HCT116 (cell line): ENCODE measurements at regions not wholly inside any gene's neighbourhood (a gene's known extent, or its start where the extent isn't known, plus 50 kb on each side); places are given as distances from the start of the nearest gene placed in this dataset.

ENCODE experiments used
- CTCF ChIP-seq, 3 experiments: fragments of 200-600 bp in 1 of 3; sonication (generic) in 1 of 3; IDR thresholded peaks in 2 of 3; conservative IDR thresholded peaks in 1 of 3; 2 replicates each; pipeline ENCODE4 v1.5.1; 2012 to 2017; ENCODE audit warnings: low read depth in 2 of 3, low read length in 2 of 3, antibody characterized with exemption in 1 of 3, borderline replicate concordance in 1 of 3, control low read depth in 1 of 3, mild to moderate bottlenecking in 1 of 3, mixed read lengths in 1 of 3, mixed run types in 1 of 3, moderate library complexity in 1 of 3; ENCODE audit not compliant: insufficient read depth in 1 of 3
- EGR1 ChIP-seq: IDR thresholded peaks from 2 replicates; pipeline ENCODE4 v1.6.1; 2012; ENCODE audit warnings: low read depth
- EZH2 ChIP-seq: fragments of 200-600 bp; sonication (generic); IDR thresholded peaks from 2 replicates; pipeline ENCODE4 v1.6.1; 2017; ENCODE audit warnings: antibody characterized with exemption, mixed run types
- EZH2phosphoT487 ChIP-seq: fragments of 200-600 bp; IDR thresholded peaks from 2 replicates; pipeline ENCODE4 v1.6.1; 2018; ENCODE audit warnings: antibody characterized with exemption, borderline replicate concordance
- FOSL1 ChIP-seq: IDR thresholded peaks from 2 replicates; pipeline ENCODE4 v1.6.1; 2012; ENCODE audit warnings: low read depth
- POLR2A ChIP-seq: IDR thresholded peaks from 2 replicates; pipeline ENCODE4 v1.7.0; 2011; ENCODE audit warnings: borderline replicate concordance; ENCODE audit not compliant: insufficient read depth, insufficient read length; ENCODE audit errors: extremely low read depth
- REST ChIP-seq: IDR thresholded peaks from 2 replicates; pipeline ENCODE4 v1.6.1; 2012; ENCODE audit warnings: low read depth
- SIN3A ChIP-seq: IDR thresholded peaks from 2 replicates; pipeline ENCODE4 v1.6.1; 2012; ENCODE audit warnings: low read depth
- SP1 ChIP-seq: IDR thresholded peaks from 2 replicates; pipeline ENCODE4 v1.6.1; 2012; ENCODE audit warnings: low read depth
- TF ChIP-seq, protein P1 (sequence below): IDR thresholded peaks from 2 replicates; pipeline ENCODE4 v1.6.1; 2012

- TF ChIP-seq CTCF (IDR thresholded peaks at IDR 0.05 in 2 of 3, conservative IDR thresholded peaks at IDR 0.05 in 1 of 3; ENCODE audit: borderline replicate concordance in 1 of 3, insufficient read depth in 1 of 3, low read depth in 2 of 3, low read length in 2 of 3), result no peak
- no peak for TF ChIP-seq REST
- no peak for TF ChIP-seq POLR2A
- TF ChIP-seq SIN3A, result no peak
- TF ChIP-seq SP1, result no peak
- TF ChIP-seq EZH2, result no peak
- TF ChIP-seq FOSL1, result no peak
- no peak for TF ChIP-seq EGR1
- TF ChIP-seq, protein P1, sequence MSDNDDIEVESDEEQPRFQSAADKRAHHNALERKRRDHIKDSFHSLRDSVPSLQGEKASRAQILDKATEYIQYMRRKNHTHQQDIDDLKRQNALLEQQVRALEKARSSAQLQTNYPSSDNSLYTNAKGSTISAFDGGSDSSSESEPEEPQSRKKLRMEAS, result no peak
- TF ChIP-seq EZH2phosphoT487, result no peak
Measured at GRCh38 chr11:11728386-11728785, 106.6 kb upstream of the GALNT18 start.
